ENCODE measurements at regions not wholly inside any gene's neighbourhood (a gene's known extent, or its start where the extent isn't known, plus 50 kb on each side); places are given as distances from the start of the nearest gene placed in this dataset.

DNA sequence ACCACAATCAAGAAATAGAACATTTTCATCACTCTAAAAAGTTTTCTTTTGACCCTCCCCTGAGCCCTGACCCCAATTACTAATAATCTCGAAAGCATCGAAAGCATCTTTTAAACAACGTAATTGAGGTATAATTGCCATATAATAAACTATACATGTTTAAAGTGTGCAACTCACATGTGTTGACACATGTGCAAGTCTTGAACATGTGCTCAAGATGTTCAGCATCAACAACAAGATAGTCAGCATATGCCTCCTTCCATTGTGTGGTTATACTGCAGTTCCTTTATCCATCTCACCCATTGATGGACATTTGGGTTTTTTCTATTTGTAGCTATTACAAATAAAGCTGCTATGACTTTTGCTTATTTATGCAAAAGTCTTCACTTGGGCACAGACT lies 90.7 kb downstream of the RIPK4 start:
- TF ChIP-seq POLR2A (IDR thresholded peaks at IDR 0.05) (no peak), POLR2AphosphoS5 (IDR thresholded peaks at IDR 0.05) (no peak)
- TF ChIP-seq, protein P1, sequence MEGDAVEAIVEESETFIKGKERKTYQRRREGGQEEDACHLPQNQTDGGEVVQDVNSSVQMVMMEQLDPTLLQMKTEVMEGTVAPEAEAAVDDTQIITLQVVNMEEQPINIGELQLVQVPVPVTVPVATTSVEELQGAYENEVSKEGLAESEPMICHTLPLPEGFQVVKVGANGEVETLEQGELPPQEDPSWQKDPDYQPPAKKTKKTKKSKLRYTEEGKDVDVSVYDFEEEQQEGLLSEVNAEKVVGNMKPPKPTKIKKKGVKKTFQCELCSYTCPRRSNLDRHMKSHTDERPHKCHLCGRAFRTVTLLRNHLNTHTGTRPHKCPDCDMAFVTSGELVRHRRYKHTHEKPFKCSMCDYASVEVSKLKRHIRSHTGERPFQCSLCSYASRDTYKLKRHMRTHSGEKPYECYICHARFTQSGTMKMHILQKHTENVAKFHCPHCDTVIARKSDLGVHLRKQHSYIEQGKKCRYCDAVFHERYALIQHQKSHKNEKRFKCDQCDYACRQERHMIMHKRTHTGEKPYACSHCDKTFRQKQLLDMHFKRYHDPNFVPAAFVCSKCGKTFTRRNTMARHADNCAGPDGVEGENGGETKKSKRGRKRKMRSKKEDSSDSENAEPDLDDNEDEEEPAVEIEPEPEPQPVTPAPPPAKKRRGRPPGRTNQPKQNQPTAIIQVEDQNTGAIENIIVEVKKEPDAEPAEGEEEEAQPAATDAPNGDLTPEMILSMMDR (IDR thresholded peaks at IDR 0.05): no peak
- H3K36me3 ChIP-seq: no peaks in the 10 kb centered on the region
- H3K9me3 ChIP-seq: no peaks in the 10 kb centered on the region
- no peak overlapping the region for H3K4me3 ChIP-seq
- no peaks in the 10 kb centered on the region for H3K4me1 ChIP-seq
- no peaks in the 10 kb centered on the region for H3K27me3 ChIP-seq
- intact Hi-C loops (cut with DNase I; ENCODE audit: low total_unique reads): no loop called here
- DNase-seq (ENCODE audit: low spot score in 2 of 2): no peak
- no peak overlapping the region for H3K27ac ChIP-seq

DNA sequence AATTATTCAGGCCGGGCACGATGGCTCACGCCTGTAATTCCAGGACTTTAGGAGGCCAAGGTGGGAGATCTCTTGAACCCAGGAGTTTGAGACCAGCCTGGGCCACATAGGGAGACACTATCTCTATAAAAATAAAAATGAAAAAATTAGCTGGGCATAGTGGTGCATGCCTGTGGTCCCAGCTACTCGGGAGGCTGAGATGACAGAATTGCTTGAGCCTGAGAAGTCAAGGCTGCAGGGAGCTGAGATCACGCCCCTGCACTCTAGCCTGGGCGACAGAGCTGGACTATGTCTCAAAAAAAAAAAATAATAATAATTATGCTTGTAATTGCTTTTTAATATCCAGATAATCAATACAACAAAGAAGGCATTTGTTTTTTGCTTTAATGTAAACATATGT lies 91.3 kb downstream of the RIPK4 start:
- intact Hi-C loops (cut with DNase I; ENCODE audit: low total_unique reads): no loop called here
- TF ChIP-seq, protein P1 (IDR thresholded peaks at IDR 0.05): no peak
- TF ChIP-seq POLR2AphosphoS5 (IDR thresholded peaks at IDR 0.05): no peak
- TF ChIP-seq POLR2A (IDR thresholded peaks at IDR 0.05): no peak
- no peak overlapping the region for H3K4me3 ChIP-seq
- no peak for DNase-seq (ENCODE audit: low spot score in 2 of 2)
- H3K36me3 ChIP-seq: no peaks in the 10 kb centered on the region
- H3K27ac ChIP-seq: no peak overlapping the region
- no peaks in the 10 kb centered on the region for H3K9me3 ChIP-seq
- H3K27me3 ChIP-seq: no peaks in the 10 kb centered on the region
- no peaks in the 10 kb centered on the region for H3K4me1 ChIP-seq

- intact Hi-C loops (cut with DNase I; ENCODE audit: low total_unique reads): no loop called here
- Histone ChIP-seq H3K27me3 (no peaks in the 10 kb centered on the region), H3K4me1 (no peaks in the 10 kb centered on the region), H3K27ac (no peak overlapping the region), H3K36me3 (no peaks in the 10 kb centered on the region), H3K4me3 (no peak overlapping the region), H3K9me3 (no peaks in the 10 kb centered on the region)
- no peak for DNase-seq (ENCODE audit: low spot score in 2 of 2)
- TF ChIP-seq POLR2AphosphoS5 (IDR thresholded peaks at IDR 0.05): no peak
- TF ChIP-seq, protein P1 (IDR thresholded peaks at IDR 0.05): no peak
- TF ChIP-seq POLR2A (IDR thresholded peaks at IDR 0.05): no peak
Measured at GRCh38 chr21:41674402-41674801, 92.5 kb downstream of the RIPK4 start.

DNA sequence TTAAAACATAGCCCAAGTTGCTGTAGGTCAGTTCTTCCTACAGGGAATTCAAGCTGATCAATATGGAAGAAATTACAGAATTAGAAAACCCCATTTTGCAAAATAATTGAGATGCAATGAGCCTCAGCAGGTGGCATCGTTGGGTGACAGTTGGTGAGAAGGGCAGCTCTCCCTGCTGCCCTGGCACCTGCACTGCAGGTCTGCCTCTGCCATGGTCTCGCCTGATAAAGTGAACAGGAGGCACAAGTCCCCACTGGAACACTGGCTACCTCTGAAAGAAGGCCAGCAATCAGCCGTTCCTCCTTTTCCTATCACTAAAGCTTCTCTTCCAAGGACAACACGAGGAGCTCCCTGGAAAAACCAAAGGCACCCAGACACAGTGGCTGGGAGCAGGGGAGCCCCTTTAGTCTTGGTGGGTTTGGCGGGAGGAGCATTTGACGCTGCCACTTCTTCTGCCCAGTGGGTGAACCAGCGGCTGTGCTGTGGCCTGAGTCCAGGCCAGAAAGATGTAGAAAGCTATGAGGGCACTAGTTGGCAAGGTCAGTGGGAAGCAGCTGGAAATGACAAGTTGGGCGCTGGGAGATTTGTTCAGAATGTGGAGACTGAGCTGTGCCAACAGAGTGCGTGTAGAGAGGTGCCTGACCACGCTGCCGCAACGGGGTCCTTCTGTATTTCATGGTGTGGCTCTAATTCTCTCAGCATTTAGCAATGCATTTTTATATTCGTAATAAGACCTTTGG lies 93.1 kb downstream of the RIPK4 start:
- H3K9me3 ChIP-seq: no peaks in the 10 kb centered on the region
- no peak overlapping the region for H3K27ac ChIP-seq
- intact Hi-C loops (cut with DNase I; ENCODE audit: low total_unique reads): no loop called here
- TF ChIP-seq POLR2AphosphoS5 (IDR thresholded peaks at IDR 0.05): no peak
- TF ChIP-seq, protein P1 (IDR thresholded peaks at IDR 0.05): no peak
- TF ChIP-seq POLR2A (IDR thresholded peaks at IDR 0.05): no peak
- no peaks in the 10 kb centered on the region for H3K4me1 ChIP-seq
- no peaks in the 10 kb centered on the region for H3K27me3 ChIP-seq
- H3K36me3 ChIP-seq: no peaks in the 10 kb centered on the region
- DNase-seq (ENCODE audit: low spot score in 2 of 2): no peak
- no peak overlapping the region for H3K4me3 ChIP-seq

DNA sequence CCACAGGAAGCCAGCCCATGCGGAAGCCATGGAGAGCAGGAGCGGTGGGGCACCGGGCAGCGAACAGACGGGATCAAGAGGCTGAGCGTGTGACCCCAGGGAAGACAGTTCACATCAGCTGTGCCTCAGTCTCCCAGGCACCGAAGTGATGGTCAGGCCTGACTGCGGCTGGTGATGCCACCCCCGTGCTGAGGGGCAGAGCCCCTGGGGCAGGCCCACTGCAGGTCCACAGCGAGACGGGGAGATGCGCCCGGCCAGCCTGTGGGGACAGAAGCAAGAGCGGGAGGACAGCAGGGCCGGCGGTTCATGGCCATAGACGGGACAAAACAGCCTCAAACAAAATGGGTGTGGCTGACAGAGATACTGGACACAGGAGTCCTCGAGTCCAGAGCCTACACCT lies 93.8 kb downstream of the RIPK4 start:
- no peak overlapping the region for H3K4me3 ChIP-seq

More for the DNA sequence above, 93.8 kb downstream of the RIPK4 start:
- no peaks in the 10 kb centered on the region for H3K27me3 ChIP-seq
- DNase-seq (ENCODE audit: low spot score in 2 of 2): no peak
- no peaks in the 10 kb centered on the region for H3K36me3 ChIP-seq
- H3K4me1 ChIP-seq: no peaks in the 10 kb centered on the region
- intact Hi-C loops (cut with DNase I; ENCODE audit: low total_unique reads): no loop called here
- no peaks in the 10 kb centered on the region for H3K9me3 ChIP-seq
- TF ChIP-seq, protein P1 (IDR thresholded peaks at IDR 0.05): no peak
- no peak for TF ChIP-seq POLR2A (IDR thresholded peaks at IDR 0.05)
- no peak overlapping the region for H3K27ac ChIP-seq
